GM13977 (cell line): ENCODE measurements at regions not wholly inside any gene's neighbourhood (a gene's known extent, or its start where the extent isn't known, plus 50 kb on each side); places are given as distances from the start of the nearest gene placed in this dataset.

ENCODE experiments used
- DNase-seq: peaks from one replicate; pipeline ENCODE4 v3.0.0; 2012; ENCODE audit warnings: low spot score
- in situ Hi-C: fragments of 300-500 bp; cut with MboI; formaldehyde crosslinking; loops from one replicate; pipeline ENCODE4 v1.12.0; 2022; ENCODE audit warnings: low sequenced_read_pairs, low pct_unique_long_range_greater_than_20kb, mixed read lengths, inconsistent platforms; ENCODE audit not compliant: unreplicated experiment
- TF ChIP-seq, protein P1 (sequence below): IDR thresholded peaks from 2 replicates; pipeline ENCODE4 v1.5.1; 2012; ENCODE audit warnings: mild to moderate bottlenecking, control low read depth; ENCODE audit not compliant: insufficient read depth; ENCODE audit errors: extremely low read depth, missing control alignments

DNA sequence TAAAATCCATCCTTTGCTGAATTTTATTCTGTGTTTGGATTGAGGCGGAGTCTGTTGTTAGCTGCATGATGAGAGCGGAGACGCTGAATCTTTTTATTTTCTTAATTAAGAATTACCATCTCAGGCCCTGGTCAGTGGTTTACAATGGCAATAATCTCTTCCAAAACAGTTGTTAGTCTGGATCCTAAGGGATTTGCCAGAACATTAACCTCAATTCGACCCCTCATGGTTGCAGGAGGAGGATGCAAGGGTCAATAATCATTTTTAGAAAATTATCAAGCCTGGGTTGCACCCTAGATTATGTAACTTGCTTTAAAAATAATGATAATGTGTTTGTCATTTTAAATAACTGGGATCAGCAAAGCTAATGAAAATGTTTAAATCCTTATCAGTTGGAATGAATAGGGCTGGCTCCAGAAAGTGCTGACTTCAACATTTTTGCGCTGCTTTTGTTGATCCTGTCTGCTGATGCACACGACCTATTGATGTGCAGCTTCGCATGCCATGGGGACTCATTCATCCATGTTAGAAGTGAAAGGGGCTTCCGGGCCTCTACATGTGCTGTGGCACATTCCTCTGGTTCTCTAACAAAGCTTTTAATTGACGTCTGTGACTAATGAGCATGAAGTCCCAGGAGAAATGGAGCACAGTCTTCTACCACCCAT lies 80.7 kb upstream of the KIAA1217 start:
- TF ChIP-seq, protein P1, sequence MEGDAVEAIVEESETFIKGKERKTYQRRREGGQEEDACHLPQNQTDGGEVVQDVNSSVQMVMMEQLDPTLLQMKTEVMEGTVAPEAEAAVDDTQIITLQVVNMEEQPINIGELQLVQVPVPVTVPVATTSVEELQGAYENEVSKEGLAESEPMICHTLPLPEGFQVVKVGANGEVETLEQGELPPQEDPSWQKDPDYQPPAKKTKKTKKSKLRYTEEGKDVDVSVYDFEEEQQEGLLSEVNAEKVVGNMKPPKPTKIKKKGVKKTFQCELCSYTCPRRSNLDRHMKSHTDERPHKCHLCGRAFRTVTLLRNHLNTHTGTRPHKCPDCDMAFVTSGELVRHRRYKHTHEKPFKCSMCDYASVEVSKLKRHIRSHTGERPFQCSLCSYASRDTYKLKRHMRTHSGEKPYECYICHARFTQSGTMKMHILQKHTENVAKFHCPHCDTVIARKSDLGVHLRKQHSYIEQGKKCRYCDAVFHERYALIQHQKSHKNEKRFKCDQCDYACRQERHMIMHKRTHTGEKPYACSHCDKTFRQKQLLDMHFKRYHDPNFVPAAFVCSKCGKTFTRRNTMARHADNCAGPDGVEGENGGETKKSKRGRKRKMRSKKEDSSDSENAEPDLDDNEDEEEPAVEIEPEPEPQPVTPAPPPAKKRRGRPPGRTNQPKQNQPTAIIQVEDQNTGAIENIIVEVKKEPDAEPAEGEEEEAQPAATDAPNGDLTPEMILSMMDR, result no peak
- DNase-seq, result no peak
- in situ Hi-C loops, result no loop called here

DNA sequence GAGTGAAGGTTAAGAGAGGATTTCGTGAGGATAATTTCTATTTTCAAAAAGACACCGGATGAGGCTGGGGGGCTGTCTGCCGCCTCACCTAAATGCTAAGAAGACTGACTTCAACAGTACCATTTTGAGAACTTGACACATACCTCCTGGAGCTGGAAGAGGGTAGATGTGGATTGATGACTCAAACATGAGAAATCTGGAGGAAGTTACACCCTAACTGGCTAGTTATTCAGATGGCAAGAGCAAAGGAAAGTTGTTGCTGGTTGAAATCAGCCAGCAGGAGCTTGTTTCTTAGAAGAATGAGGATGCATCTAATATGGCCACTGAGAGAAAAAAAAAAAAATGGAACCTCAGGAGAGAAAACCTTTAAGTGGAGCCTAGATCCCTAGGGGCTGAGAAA lies 76.2 kb upstream of the KIAA1217 start:
- TF ChIP-seq, protein P1, result no peak
- no peak for DNase-seq
- in situ Hi-C loops, result no loop called here

DNA sequence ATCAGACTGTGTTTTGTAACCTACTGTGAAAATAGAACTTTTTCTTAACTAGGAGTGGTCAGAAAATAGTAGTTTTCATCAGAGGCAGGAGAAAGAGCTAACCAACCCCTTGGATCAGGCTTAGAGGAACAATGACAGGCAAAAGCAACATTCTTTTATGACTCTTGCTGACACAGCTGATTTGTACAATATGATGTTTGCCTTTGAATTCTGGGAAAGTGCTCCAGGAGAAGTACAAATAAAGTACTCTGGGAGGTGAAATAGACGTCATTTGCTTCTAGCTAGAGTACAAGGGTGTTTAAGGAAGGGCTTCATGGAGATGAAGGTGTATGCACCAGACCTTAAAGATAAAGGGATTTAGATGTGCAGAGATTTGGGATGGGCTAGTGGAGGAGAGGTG lies 75.1 kb upstream of the KIAA1217 start:
- in situ Hi-C loops, result no loop called here
- TF ChIP-seq, protein P1, result no peak
- no peak for DNase-seq

DNA sequence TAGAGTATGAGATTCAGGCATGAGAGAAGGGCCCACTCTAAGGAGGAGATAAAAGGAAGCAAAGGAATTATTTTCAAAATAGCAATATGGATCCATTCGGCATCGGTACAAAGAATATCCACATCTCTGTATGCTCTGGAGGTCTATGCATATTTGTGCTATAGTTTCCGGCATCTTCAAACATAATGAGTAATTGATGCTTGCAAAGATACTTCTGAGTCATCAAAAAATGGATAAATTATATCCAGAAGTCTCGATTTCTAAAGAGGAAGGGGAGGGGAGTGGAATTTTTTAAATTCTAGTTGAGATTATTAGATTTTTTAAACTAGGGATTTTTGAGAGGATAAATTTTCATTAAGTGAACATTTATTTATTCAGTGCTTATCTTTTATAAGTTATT lies 72.9 kb upstream of the KIAA1217 start:
- in situ Hi-C loops, result no loop called here

DNA sequence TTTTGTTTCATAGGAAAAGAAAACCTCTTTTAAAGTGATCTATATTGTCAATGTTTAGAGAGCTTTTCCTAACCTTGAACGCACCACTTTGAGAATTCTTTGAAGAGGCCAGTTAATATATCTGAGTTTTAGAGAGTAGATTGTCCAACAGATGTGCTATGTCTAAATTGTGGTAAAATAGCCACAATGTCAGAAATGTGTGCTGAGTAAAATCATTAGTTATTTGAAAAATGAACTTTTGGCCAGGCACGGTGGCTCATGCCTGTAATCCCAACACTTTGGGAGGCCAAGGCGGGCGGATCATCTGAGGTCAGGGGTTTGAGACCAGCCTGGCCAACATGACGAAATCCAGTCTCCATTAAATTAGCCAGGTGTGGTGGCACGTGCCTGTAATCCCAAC lies 61.6 kb upstream of the KIAA1217 start:
- in situ Hi-C loops, result no loop called here
- no peak for DNase-seq
- TF ChIP-seq, protein P1, result no peak

More for the DNA sequence above, 72.9 kb upstream of the KIAA1217 start:
- DNase-seq, result no peak
- TF ChIP-seq, protein P1, result no peak

DNA sequence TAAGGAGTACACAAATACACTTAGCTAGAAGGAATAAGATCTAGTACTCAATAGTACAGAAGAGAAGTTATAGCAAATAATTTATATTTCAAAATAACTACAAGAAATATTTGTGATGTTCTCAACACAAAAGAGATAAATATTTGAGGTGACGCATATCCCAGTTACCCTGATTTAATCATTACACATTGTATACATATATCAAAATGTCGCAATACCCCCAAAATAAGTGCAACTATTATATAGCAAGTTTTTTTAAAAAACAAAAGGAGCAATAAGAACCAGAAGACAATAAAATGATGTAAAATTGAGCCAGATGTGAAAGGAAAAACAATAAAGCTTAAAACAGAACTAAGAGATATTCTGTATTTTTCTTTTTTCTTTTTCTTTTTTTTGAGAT lies 59.3 kb upstream of the KIAA1217 start:
- TF ChIP-seq, protein P1, result no peak
- in situ Hi-C loops, result no loop called here
- no peak for DNase-seq

DNA sequence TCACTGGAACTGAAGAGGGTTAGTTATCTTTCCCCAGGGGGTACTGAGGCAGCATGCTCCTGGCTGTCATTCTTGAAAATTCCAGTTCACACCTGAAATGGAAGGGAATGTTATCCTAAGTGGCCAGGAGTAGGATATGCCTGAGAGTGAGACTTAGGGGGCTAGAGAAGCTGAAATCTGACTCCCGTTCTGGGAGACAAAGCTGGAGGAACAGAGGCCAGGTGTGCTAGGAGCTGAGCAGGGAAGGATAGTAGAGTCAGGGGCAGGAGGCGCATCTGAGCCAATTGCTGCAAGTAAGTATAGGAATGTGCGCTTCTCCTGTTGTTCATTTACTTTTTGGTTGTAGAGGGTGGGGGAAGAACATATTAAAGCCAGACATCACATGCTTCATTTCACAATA lies 58.1 kb upstream of the KIAA1217 start:
- TF ChIP-seq, protein P1, result no peak
- in situ Hi-C loops, result no loop called here
- no peak for DNase-seq
